GM04504 (cell line): ENCODE measurements at regions not wholly inside any gene's neighbourhood (a gene's known extent, or its start where the extent isn't known, plus 50 kb on each side); places are given as distances from the start of the nearest gene placed in this dataset.
"Not testable (repeated sequence)": the region's sequence is repeated elsewhere in the genome, so short reads cannot be mapped to it uniquely, and the experiment has no call there.

Source experiments
- DNase-seq: peaks from one replicate; pipeline ENCODE4 v3.0.0-alpha.2; 2012; ENCODE audit warnings: low read depth

DNA sequence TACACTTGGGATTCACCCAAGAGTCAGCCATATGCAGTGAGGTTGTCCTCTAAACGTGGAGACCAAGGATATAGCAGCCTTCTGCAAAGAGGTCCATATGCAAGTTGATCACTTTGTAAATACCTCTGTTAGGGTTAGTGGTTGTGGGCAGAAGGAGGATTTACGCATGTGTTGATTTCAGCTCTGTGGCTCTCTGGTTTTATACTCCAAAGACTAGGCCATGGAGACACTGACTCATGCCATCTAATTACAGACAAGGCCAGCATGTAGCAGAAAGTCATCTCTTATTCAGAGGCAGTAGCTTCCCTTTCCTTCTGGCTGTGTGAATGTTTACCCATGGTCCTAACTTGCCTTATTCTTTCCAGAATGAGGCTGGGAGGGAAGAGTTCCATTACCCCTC, 140.9 kb upstream of the GOLGA6L4 start:
- DNase-seq = not testable (repeated sequence)

DNA sequence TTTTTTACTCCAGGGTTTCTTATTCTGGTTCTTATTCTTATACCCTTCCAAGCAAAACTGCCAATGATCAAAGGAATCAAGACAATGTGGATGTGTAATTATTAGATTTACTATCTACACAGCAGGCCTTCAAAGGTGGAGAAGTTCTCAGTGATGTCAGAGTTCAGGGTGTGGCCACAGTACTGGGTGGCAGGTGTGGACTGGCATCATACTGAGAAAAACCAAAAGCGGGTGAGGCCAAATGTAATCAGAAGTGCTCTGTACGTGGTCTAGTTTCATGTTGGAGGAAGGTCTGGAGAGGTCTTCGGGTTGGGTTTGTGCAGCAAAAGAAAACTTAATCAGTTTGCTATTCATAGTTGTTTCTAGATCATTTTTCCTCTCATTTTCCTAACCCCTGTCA, 138.5 kb upstream of the GOLGA6L4 start:
- not testable (repeated sequence) for DNase-seq

DNA sequence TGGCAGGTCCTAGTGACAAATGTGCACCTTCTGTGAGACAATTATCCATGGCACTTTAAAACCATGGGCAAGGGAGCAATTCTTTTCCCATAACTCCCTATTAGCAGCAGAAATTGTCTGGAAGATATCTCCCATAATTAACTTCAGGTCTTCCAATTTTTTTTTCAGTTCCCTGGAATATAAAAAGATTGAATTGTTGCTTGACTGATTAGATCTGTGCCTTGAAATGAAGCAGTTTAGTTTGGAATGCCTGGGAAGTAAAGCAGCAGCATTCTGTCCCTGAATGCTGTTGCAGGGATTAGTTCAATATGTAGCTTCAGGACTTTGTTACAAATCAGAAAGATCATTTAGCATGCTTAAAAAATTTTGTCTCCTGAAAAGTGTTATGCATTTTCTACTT, 137.0 kb upstream of the GOLGA6L4 start:
- DNase-seq = no peak

DNA sequence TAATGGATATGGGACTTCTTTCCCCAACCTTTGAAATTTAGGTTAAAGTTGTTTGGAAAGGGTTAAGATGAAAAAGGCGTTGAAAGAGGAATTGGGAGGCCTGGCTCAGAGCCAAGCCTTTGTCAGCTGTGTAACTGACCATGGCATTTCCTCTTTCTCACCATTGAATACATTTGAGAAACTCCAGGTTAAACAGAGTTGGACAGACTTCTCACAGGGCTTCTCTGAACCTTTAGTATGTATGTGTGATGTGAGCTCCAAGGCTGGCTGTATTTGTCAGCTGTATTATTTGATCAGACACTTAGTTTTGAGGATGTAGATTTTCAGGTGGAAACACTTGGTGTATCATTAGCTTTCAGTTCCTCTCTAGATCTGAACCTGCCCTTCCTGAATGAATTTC, 136.4 kb upstream of the GOLGA6L4 start:
- DNase-seq = no peak

DNA sequence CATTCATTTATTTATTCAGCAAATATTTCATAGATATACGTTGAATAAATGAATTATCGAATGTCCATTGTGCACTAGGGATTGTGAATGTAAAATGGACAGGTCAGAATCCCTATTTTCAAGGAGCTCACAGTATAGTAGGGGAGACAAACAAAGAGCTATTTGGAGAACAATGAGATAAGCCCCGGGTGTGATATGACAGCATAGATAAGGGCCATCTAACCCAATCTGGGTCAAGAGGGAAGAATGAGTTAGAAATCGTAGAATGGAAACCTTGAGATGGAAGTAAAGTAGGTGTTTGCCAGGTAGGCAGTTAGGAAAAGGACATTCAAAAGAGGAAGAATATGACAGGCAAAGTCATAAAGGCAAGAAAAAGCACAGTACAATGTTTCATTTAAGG, 132.2 kb upstream of the GOLGA6L4 start:
- no peak for DNase-seq

DNA sequence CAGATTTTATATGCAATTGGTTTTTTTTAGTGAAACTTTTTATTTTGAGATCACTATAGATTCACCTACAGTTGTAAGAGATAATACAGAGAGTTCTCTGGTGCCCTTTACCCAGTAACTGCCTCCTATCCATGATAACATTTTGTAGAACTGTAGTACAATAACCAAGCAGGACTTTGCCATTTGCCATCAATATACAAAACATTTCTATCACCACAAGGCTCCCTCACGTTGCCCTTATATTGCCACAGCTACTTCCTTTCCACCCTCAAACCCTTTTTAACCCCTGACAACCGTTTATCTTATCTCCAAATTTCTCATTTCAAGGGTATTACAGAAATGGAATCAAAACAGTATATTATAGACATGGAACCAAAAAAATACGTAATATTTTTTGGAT, 130.7 kb upstream of the GOLGA6L4 start:
- no peak for DNase-seq

DNA sequence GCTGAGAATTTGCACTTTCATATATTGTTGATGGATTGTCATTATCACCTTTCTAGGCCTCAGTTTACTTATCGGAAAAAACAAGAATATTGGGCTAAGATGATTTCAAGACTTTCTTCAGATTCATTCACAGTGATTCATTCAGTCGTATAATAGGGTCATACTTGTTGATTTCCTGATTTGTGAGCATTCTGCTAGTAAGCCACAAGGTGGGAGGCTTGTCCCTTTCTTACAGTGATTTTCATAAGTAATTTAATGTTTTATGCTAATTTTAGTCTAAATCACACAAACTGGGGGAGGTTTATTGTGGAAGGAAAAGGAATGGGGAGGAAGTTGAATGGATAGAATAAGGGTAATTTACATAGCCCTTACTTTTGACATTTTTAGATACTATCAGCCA, 126.8 kb upstream of the GOLGA6L4 start:
- DNase-seq = no peak

DNA sequence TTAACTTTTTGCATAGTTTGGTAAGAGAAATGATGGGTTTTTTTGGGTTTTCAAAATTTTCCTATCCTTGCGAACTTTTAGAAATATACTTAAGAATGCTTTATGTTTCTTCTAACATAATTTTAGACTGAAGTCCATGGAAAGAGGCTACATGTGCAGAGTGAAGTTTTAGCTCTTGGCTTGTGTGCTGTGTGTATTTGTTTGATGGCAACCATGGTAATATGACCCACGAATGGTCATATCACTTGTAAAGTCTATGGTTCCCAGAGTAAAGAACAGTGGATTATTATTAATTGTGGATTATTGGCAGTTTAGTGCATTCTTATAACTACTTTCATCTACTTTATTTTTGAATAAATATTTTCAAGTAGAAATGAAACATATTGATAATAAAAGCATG, 124.0 kb upstream of the GOLGA6L4 start:
- no peak for DNase-seq

DNA sequence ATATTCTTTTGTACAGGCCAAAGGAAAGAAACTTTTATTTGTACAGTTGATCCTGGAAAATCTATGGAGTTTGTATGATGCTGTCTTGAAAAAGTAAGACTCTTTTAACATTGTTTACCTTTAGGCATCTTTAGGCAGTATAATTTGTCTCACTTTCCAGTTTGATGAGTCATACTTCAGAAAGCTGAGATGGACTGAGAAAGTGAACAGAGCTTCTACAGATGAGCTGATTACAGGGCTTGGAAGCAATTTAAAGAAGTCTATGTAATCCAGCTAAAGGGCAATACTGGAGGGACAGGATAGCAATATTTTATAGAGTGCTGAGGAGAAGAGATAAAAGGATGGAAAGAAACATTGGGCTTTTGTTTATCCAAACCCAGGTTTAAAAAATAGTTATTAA, 123.5 kb upstream of the GOLGA6L4 start:
- no peak for DNase-seq

DNA sequence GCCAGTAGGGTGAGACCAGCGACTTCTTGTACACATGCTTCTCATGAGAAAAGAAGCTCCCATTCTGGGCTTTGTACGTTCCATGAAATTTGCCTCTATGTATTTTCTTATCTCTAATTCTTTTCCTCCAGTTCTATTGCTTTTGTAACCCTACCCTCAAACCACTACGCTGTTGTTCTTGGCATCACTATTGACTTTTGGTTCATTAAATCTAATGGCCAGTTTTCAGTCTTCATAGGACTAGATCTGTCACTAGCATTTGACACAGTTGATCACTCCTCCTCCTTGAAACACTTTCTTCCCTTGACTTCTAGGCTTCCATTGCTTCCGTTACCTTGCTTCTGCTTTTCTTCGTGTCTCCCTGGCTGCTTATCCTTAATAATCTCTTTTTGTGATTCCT, 121.7 kb upstream of the GOLGA6L4 start:
- DNase-seq = no peak

DNA sequence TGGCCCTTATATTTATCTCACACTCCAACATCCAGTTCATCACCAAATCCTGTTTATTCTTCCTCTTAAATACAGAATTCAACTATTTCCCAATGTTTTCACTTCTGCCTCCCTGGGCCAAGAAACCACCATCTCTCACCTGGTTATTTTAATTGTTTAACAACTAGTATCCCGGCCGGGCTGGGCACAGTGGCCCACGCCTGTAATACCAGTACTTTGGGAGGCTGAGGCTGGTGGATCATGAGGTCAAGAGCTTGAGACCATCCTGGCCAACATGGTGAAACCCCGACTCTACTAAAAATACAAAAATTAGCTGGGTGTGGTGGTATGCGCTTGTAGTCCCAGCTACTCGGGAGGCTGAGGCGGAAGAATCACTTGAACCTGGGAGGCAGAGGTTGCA, 120.9 kb upstream of the GOLGA6L4 start:
- DNase-seq = not testable (repeated sequence)

DNA sequence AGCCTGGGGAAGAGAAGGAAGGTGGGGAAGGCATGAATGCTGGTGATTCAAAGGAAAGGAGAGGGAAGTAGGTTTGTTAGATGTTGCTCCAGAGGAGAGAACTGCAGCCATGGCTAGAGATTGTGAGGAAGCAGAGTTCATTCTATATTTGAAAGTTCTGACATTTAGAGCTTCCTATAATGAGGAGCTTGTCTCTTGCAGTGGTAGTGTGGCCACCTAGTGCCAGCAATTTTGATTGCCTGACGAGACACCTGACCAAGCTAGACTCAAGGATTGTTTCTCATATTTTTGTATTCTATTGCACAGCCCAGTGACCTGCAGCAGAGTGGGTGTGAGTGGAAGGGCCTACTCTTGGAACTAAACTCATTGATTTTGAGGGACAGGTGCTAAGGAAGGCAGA, 116.2 kb upstream of the GOLGA6L4 start:
- not testable (repeated sequence) for DNase-seq

DNA sequence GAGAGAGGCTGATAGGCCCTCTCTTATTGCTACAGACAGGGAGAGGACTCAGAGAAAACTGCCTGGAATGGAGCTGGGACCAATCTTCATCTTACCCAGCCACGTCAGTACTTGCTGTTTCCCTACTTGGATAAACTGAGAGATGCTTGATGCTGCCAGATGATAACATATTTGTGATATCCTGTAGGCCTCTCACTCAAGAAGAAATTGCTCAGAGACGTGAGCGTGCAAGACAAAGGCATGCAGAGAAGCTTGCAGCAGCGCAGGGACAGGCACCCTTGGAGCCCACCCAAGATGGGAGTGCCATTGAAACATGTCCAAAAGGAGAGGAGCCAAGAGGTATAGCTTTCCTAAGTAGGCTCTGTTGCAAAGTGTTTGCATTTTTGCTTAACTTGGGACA, 114.7 kb upstream of the GOLGA6L4 start:
- DNase-seq = not testable (repeated sequence)

DNA sequence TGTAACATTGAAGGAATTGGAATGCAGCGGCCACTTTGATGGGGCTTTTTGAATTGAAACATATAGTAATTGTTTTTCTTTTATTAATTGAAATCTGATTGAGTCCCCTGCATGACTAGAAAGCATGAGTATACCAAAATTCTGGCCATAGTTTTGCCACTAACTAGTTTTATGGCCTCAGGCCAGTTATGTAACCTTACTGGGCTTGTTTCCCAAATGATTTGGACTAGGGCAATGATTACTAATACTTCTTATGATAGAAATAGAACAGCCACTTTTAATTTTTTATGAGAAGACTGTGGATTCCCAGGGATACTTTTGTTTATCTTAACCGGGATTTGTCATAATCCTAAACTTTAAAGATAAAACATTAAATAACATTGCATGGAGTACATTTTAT, 106.9 kb upstream of the GOLGA6L4 start:
- DNase-seq = peak; percentile 12

DNA sequence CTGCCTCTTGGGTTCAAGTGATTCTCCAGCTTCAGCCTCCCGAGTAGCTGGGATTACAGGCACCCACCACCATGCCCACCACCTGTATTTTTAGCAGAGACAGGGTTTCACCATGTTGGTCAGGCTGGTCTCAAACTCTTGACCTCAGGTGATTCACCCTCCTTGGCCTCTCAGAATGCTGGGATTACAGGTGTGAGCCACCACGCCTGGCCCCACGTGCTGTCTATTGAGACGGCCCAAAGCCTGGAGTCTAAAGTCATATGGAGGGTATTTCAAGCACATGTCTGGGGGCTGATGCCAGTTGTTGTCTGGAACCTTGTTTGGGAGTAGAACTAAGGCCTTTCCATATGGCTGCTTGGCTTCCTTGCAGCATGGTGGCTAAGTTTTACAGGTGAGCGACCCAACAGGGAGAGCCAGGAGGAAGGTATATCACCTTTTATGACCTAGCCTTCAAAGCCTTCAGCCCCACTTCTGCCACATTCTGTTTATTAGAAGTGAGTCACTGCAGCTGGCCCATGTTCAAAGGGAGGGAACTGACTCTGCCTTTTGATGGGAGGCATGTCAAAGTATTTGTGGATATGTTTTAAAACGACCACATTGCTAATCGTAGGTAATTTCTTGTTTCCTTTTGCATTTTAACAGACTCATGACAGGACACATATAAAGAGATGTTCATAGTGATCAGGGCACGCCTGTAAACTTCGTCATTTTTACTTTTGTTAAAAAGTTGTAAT, 105.3 kb upstream of the GOLGA6L4 start:
- not testable (repeated sequence) for DNase-seq

DNA sequence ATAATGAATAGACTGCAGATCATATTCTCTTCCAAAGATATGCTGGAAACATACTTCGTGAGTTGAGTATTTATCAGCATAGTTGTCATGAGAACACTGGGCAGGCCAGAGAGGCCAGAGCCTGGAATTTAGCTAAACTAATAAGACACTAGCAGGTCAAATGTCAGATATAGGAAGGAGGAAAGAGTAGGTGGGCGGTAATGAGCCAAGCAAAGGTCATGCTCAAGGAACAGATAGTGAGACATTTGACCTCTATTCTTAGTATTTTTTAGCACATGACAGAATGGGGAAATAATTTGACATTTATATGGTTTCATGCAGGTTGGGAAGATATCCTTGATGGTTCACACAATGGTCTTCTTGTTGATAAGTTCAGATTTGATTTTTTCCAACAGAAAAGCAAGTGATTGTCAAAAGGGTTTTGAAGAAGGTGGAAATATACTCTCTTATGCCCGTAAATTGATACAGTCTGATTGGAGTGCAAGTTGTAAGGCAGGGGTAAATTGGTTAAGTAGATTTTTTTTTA, 99.6 kb upstream of the GOLGA6L4 start:
- not testable (repeated sequence) for DNase-seq

DNA sequence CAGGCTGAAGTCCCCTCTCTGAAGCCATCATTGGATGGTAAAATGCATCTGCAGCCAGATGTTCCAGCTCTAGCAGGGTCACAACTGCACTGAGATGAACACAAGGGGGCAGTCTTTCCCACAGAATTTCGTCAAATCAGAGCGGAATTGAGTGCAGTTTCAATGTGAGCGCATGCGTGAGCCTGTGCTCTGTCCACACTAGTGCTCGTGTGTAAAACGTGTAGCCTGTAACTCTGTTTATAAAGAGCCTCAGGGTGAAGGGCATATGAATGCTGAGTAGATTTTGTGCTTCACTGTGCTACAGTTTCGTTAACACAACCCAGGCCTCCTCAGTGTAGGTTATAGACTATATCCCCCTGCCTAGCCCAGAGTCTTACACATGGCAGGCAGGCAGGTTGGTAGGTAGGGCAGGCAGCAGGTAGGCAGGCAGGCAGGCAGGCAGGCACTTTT, 92.7 kb upstream of the GOLGA6L4 start:
- peak; percentile 49 for DNase-seq

DNA sequence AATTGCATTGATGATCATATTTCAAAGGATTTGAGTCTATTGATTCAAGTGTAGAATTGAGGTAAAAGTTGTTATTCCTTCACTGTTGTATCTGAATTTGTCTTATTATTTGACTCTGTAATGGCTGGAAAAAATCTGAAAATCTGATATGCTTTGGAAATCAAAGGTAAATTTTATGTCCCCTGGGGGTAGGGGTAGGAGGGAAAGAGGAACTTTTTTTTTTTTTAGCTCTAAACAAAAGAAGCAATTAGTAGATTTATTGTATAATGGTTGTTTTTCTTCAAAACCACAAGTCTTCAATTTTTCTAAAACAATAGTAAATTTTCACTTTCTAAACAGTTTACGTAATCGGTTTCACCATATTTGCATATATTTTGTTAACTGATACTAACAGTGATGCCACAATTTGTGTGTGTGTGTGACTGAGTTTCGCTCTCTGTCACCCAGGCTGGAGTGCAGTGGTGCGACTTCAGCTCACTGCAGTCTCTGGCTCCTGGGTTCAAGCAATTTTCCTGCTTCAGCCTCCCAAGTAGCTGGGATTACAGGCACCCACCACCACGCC, 91.7 kb upstream of the GOLGA6L4 start:
- DNase-seq = no peak

DNA sequence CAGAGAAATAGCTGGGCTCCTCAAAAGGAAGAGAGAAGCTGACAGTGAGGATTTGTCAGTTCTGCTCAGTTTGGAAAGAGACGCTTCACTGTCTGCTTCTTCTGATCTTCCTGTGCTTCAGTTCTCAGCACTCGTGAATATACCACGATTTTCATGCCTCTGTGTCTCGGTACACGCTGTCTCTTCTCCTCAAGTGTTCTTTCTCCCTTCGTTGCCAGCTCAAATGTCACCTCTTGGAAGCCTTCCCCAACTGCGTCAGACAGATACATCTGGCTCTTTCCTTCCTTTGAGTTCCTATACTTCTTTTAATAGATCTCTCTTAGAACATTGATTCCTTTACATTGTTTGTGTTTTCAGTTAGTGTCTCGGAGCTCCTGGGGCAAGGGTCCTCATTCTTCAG, 90.6 kb upstream of the GOLGA6L4 start:
- DNase-seq = not testable (repeated sequence)

DNA sequence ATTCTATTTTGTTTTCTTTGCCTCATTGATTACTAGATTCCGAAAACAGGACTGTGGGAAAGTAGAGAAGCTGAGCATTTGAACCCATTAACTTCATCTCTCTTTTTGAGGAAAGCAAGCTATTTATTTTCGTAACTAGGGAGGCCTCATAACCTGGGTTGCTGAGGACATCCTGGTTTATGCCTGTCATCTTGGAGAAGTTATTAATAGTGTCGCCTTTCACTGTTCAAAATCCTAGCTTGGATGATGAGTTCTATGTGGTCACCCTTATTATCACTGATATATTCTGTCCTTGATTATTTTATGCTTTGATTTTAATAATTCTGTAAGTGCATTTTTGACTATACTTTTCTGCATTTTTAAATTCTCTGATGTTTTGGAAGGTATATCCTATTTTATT, 89.3 kb upstream of the GOLGA6L4 start:
- DNase-seq = not testable (repeated sequence)

DNA sequence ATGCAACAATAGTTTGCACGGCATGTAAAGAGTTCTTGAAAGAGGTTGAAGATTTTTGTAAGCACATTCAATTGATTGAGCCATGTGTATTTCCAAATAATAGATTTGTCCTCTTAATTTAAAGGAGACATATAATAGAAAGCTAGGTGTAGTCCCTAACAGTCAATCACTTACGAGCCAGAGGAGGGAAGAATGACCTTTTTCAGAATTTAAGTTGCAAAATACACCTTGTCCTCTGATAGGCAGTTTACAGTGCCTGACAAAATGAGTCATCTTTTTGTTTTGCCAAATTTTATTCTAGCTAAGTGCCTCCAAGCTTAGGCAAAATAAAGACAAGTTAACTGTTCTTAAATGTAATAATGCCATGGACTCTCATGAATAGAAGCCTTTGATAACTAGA, 88.3 kb upstream of the GOLGA6L4 start:
- not testable (repeated sequence) for DNase-seq

DNA sequence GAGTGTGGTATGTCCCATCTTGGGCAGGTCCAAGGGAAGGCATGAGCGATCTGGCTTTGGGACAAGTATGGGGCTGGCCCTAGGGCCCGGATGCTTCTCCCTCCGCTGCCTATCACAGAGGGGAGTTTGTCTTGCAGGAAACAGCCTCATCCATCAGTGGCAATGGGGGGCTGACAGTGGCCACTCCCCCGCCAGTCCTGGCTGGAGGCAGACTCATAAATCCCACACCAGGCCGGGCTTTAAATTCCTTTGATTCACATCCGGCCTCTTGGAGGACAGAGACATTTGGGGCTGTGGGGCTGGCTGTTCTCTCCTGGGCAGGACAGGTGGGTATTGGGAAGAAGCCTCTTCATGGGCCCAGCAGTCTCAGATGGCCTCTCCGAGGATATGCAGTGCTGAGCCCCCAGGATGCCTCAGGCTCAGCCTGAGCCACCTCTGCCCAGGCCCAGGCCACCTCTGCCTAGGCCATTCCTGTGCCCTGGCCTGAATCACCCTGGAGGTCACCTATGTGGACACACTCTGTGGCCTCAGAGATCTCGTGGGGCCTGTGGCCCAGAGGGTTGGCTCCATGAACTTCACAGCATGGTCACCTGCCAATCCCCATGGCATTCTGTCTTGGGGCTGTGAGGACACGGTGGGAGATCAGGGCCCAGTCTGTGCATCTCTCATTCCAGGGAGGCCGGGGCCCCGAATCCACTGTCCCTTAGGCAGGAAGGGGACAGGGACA, 84.2 kb upstream of the GOLGA6L4 start:
- DNase-seq = no peak

DNA sequence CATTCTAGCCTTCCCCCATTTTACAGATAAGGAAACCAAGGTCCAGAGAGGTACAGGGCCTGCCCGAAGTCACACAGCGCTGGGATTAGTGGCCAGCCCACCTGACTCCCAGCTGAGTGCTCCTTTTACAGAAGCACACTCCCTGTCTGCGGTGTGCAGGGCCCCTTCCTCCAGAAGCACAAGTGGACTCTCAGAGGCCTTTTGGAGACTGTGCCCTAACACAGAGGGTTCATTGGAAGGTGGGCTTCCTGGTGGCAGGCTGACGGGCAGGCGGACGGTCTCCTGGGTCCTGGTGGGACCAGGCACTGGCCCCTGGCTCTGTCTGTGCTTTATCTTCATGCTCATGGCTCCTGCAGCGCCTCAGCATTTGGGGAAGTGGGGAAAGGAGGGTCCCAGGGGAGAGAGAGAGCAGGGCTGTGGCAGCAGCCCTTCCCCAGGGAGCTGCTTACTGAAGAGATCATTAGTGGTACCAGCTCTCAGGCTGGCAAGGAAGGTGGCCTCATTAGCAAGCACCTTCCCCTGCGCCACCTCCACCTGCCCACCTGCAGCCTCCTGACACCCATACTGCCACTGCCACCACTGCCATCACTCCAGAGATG, 83.1 kb upstream of the GOLGA6L4 start:
- DNase-seq = not testable (repeated sequence)
